GM23338 (cell line): ENCODE measurements at regions not wholly inside any gene's neighbourhood (a gene's known extent, or its start where the extent isn't known, plus 50 kb on each side); places are given as distances from the start of the nearest gene placed in this dataset.
A peak's percentile ranks its signal among the peaks of the same experiment; 100 is the strongest.

Source experiments
- ATAC-seq: fragments of 200-7000 bp; cut with Tn5 transposase; 3 replicates; pipeline ENCODE4 v1.9.1; 2020
- DNase-seq: peaks from one replicate; pipeline ENCODE4 v3.0.0-alpha.2; 2015; ENCODE audit warnings: low spot score
- H2AFZ ChIP-seq: fragments of 200-600 bp; sonication (generic); 2 replicates; pipeline ENCODE4 v1.8.0; 2016; ENCODE audit warnings: antibody characterized with exemption, mild to moderate bottlenecking, moderate library complexity
- H3F3A ChIP-seq: fragments of 200-600 bp; sonication (generic); replicated peaks from 2 replicates; pipeline ENCODE4 v1.8.0; 2017; ENCODE audit warnings: antibody characterized with exemption, mixed run types, low read depth
- H3K27ac ChIP-seq: fragments of 200-600 bp; sonication (generic); 2 replicates; pipeline ENCODE4 v1.6.1; 2016; ENCODE audit warnings: low read depth
- H3K27me3 ChIP-seq: fragments of 200-600 bp; sonication (generic); 2 replicates; pipeline ENCODE4 v1.8.0; 2016; ENCODE audit warnings: mild to moderate bottlenecking, mixed run types, moderate library complexity; ENCODE audit not compliant: insufficient read depth
- H3K36me3 ChIP-seq: fragments of 200-600 bp; sonication (generic); 2 replicates; pipeline ENCODE4 v1.8.0; 2016; ENCODE audit warnings: mild to moderate bottlenecking; ENCODE audit not compliant: insufficient read depth
- H3K4me1 ChIP-seq: fragments of 200-600 bp; sonication (generic); 2 replicates; pipeline ENCODE4 v1.8.0; 2016; ENCODE audit warnings: mild to moderate bottlenecking, moderate library complexity; ENCODE audit not compliant: insufficient read depth
- H3K4me2 ChIP-seq: fragments of 200-600 bp; sonication (generic); 2 replicates; pipeline ENCODE4 v1.7.1; 2017; ENCODE audit warnings: mixed run types
- H3K4me3 ChIP-seq: fragments of 200-600 bp; sonication (generic); 2 replicates; pipeline ENCODE4 v1.6.1; 2016; ENCODE audit warnings: mixed run types
- H3K79me2 ChIP-seq: fragments of 200-600 bp; sonication (generic); replicated peaks from 2 replicates; pipeline ENCODE4 v1.8.0; 2017; ENCODE audit warnings: mild to moderate bottlenecking; ENCODE audit not compliant: insufficient read depth
- H3K9me2 ChIP-seq: fragments of 200-600 bp; sonication (generic); 2 replicates; pipeline ENCODE4 v1.8.0; 2017; ENCODE audit not compliant: insufficient read depth
- H4K20me1 ChIP-seq: fragments of 200-600 bp; sonication (generic); replicated peaks from 2 replicates; pipeline ENCODE4 v1.8.0; 2017; ENCODE audit warnings: mild to moderate bottlenecking; ENCODE audit not compliant: insufficient read depth
- H3K27ac Mint-ChIP-seq: 2 replicates; pipeline ENCODE4 v1.8.0; 2020; ENCODE audit warnings: inconsistent platforms, mild to moderate bottlenecking, moderate library complexity, mixed read lengths
- H3K27me3 Mint-ChIP-seq: 3 replicates; pipeline ENCODE4 v1.8.0; 2022; ENCODE audit warnings: low read depth, mild to moderate bottlenecking, moderate library complexity, mixed read lengths, inconsistent platforms; ENCODE audit not compliant: insufficient read depth, poor library complexity
- H3K36me3 Mint-ChIP-seq: 3 replicates; pipeline ENCODE4 v1.8.0; 2021; ENCODE audit warnings: low read depth, mild to moderate bottlenecking, inconsistent platforms, moderate library complexity, mixed read lengths
- H3K4me1 Mint-ChIP-seq: 3 replicates; pipeline ENCODE4 v1.8.0; 2020; ENCODE audit warnings: mild to moderate bottlenecking, inconsistent platforms, mixed read lengths
- H3K4me3 Mint-ChIP-seq: 3 replicates; pipeline ENCODE4 v1.8.0; 2021; ENCODE audit warnings: moderate library complexity, mild to moderate bottlenecking, inconsistent platforms, mixed read lengths
- H3K9me3 Mint-ChIP-seq: 3 replicates; pipeline ENCODE4 v1.8.0; 2020; ENCODE audit warnings: moderate library complexity, mild to moderate bottlenecking, inconsistent platforms, mixed read lengths
- CREB1 ChIP-seq: fragments of 250-450 bp; sonication (Bioruptor Pico); IDR thresholded peaks from 2 replicates; pipeline ENCODE4 v1.5.0; 2020; ENCODE audit warnings: low read depth, mild to moderate bottlenecking, moderate library complexity
- EZH2 ChIP-seq: fragments of 200-600 bp; sonication (generic); IDR thresholded peaks from one replicate; pipeline ENCODE4 v1.8.0; 2017; ENCODE audit warnings: antibody characterized with exemption, mild to moderate bottlenecking, low read depth; ENCODE audit not compliant: unreplicated experiment
- EZH2phosphoT487 ChIP-seq: fragments of 200-600 bp; sonication (generic); IDR thresholded peaks from one replicate; pipeline ENCODE4 v1.8.1; 2018; ENCODE audit warnings: antibody characterized with exemption; ENCODE audit not compliant: unreplicated experiment
- NANOG ChIP-seq: IDR thresholded peaks from 2 replicates; pipeline ENCODE4 v1.6.1; 2016; ENCODE audit warnings: antibody characterized with exemption, borderline replicate concordance
- STAT1 ChIP-seq: IDR thresholded peaks from one replicate; pipeline ENCODE4 v1.6.1; 2016; ENCODE audit warnings: antibody characterized with exemption; ENCODE audit not compliant: unreplicated experiment
- ZNF114 ChIP-seq: fragments of 250-450 bp; sonication (Bioruptor Pico); IDR thresholded peaks from 2 replicates; pipeline ENCODE4 v1.5.0; 2020; ENCODE audit warnings: mild to moderate bottlenecking, moderate library complexity
- ZNF331 ChIP-seq: fragments of 250-450 bp; sonication (Bioruptor Pico); IDR thresholded peaks from 2 replicates; pipeline ENCODE4 v1.5.0; 2020; ENCODE audit warnings: low read depth, mild to moderate bottlenecking, moderate library complexity
- TF ChIP-seq, protein P1 (sequence below): IDR thresholded peaks from one replicate; pipeline ENCODE4 v1.6.1; 2018; ENCODE audit warnings: antibody characterized with exemption; ENCODE audit not compliant: unreplicated experiment
- TF ChIP-seq, protein P2 (sequence below): IDR thresholded peaks from 2 replicates; pipeline ENCODE4 v1.6.1; 2016; ENCODE audit warnings: antibody characterized with exemption
- TF ChIP-seq, protein P3 (sequence below), 2 experiments: fragments of 200-600 bp in 1 of 2; sonication (generic) in 1 of 2; conservative IDR thresholded peaks; 2 replicates each; pipeline versions ENCODE4 v1.5.1 to v1.6.1; 2016 to 2017; ENCODE audit warnings: antibody characterized with exemption in 2 of 2, low read depth in 2 of 2, mild to moderate bottlenecking in 2 of 2, moderate library complexity in 1 of 2

DNA sequence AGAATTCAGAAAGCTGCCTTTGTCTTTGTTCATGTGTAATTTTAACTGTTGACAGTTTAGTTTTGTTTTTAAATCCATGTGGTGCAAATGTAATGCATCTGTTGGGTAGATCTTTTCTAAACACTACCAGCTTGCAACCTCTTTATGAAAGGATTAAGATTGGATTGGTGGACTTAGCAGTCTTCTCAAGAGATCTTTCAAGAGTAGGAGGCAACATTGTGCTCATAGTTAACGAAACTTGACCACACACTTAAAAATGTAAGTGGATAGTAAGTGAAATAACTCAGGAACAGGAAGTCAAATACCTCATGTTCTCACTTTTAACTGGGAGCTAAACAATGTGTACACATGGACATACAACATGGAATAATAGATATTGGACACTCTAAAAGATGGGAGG is 579.0 kb downstream of the RIT2 start (continued):
- no peak for TF ChIP-seq EZH2phosphoT487

DNA sequence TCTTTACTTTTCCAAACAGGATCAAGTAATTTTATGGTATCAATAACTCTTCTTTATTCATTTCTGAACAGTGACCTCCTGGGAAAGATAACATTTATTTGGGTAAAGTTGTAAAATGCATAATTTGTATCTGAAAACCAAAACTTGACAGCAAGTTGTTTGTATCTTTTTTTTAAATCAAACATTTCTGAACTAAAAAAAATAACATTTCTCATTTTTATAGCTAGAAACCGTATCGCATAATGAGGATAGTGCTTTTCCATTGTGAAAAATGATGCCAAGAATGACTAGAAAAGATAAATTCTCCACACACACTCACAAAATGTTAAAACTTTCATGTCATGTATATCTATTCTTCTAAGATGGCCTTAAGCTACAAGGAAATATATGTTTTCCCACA is 578.2 kb downstream of the RIT2 start:
- Histone ChIP-seq H2AFZ (no peak overlapping the region), H3K4me2 (no peak overlapping the region), H3F3A (no peaks in the 10 kb centered on the region), H4K20me1 (no peaks in the 10 kb centered on the region), H3K79me2 (no peaks in the 10 kb centered on the region), H3K4me1 (no peaks in the 10 kb centered on the region), H3K4me3 (no peak overlapping the region), H3K9me2 (no peaks in the 10 kb centered on the region; the same call in 1 of the 2 replicates), H3K27ac (no peak overlapping the region), H3K36me3 (no peaks in the 10 kb centered on the region), H3K27me3 (no peaks in the 10 kb centered on the region)
- H3K27me3 Mint-ChIP-seq = no peaks in the 10 kb centered on the region
- H3K9me3 Mint-ChIP-seq = 0 out of 3 replicates have a peak, but pooled peaks cover under 1% of the 10 kb centered on the region
- peaks cover 2% of the 10 kb centered on the region; the same call in 2 of the 3 replicates for H3K36me3 Mint-ChIP-seq
- H3K4me3 Mint-ChIP-seq = no peak overlapping the region
- no peak for TF ChIP-seq EZH2
- no peak for TF ChIP-seq ZNF114 (CRISPR knock-in tag)
- TF ChIP-seq, protein P1, sequence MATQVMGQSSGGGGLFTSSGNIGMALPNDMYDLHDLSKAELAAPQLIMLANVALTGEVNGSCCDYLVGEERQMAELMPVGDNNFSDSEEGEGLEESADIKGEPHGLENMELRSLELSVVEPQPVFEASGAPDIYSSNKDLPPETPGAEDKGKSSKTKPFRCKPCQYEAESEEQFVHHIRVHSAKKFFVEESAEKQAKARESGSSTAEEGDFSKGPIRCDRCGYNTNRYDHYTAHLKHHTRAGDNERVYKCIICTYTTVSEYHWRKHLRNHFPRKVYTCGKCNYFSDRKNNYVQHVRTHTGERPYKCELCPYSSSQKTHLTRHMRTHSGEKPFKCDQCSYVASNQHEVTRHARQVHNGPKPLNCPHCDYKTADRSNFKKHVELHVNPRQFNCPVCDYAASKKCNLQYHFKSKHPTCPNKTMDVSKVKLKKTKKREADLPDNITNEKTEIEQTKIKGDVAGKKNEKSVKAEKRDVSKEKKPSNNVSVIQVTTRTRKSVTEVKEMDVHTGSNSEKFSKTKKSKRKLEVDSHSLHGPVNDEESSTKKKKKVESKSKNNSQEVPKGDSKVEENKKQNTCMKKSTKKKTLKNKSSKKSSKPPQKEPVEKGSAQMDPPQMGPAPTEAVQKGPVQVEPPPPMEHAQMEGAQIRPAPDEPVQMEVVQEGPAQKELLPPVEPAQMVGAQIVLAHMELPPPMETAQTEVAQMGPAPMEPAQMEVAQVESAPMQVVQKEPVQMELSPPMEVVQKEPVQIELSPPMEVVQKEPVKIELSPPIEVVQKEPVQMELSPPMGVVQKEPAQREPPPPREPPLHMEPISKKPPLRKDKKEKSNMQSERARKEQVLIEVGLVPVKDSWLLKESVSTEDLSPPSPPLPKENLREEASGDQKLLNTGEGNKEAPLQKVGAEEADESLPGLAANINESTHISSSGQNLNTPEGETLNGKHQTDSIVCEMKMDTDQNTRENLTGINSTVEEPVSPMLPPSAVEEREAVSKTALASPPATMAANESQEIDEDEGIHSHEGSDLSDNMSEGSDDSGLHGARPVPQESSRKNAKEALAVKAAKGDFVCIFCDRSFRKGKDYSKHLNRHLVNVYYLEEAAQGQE = no peak
- no peak for TF ChIP-seq NANOG
- TF ChIP-seq, protein P2, sequence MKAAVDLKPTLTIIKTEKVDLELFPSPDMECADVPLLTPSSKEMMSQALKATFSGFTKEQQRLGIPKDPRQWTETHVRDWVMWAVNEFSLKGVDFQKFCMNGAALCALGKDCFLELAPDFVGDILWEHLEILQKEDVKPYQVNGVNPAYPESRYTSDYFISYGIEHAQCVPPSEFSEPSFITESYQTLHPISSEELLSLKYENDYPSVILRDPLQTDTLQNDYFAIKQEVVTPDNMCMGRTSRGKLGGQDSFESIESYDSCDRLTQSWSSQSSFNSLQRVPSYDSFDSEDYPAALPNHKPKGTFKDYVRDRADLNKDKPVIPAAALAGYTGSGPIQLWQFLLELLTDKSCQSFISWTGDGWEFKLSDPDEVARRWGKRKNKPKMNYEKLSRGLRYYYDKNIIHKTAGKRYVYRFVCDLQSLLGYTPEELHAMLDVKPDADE = no peak
- no peak for TF ChIP-seq CREB1 (CRISPR knock-in tag)
- ATAC-seq (no peak), DNase-seq (no peak)
- no peak overlapping the region for H3K27ac Mint-ChIP-seq
- H3K4me1 Mint-ChIP-seq = peaks cover 3% of the 10 kb centered on the region; the same call in 2 of the 3 replicates

DNA sequence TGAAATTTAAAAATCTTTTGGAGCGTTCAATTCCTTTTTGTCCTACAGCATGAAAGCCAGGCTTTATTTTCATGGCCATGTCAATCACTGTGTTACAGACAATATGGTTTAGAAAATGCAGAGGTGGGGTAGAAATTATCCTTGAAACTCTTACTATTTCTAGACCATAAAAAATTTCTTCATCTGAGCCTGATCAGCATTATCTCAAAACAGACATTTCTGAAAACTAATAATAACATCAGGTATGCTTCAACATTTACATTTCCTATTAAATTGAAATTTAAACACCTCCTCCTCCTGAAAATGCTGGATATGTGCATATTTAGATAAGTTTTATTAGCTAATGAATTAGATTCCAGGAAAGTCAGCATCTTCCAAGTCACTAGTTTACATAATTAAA is 570.6 kb downstream of the RIT2 start:
- no peaks in the 10 kb centered on the region for H3K27me3 Mint-ChIP-seq
- DNase-seq (no peak), ATAC-seq (no peak)
- H3K27ac ChIP-seq = no peak overlapping the region
- H2AFZ ChIP-seq = no peak overlapping the region
- H3K27ac Mint-ChIP-seq = no peak overlapping the region
- peak overlapping the region; percentile 63 for H3K4me2 ChIP-seq
- H3F3A ChIP-seq = no peaks in the 10 kb centered on the region
- peaks cover 15% of the 10 kb centered on the region for H3K4me1 Mint-ChIP-seq
- H3K36me3 Mint-ChIP-seq = peaks cover 16% of the 10 kb centered on the region
- H3K4me3 Mint-ChIP-seq = no peak overlapping the region
- H3K9me2 ChIP-seq = no peaks in the 10 kb centered on the region; the same call in 1 of the 2 replicates
- H3K27me3 ChIP-seq = no peaks in the 10 kb centered on the region
- H3K79me2 ChIP-seq = no peaks in the 10 kb centered on the region
- H3K36me3 ChIP-seq = no peaks in the 10 kb centered on the region
- peaks cover 15% of the 10 kb centered on the region for H3K4me1 ChIP-seq
- no peaks in the 10 kb centered on the region for H4K20me1 ChIP-seq
- H3K9me3 Mint-ChIP-seq = peaks cover 20% of the 10 kb centered on the region; the same call in 2 of the 3 replicates
- no peak overlapping the region for H3K4me3 ChIP-seq
- TF ChIP-seq, protein P3, sequence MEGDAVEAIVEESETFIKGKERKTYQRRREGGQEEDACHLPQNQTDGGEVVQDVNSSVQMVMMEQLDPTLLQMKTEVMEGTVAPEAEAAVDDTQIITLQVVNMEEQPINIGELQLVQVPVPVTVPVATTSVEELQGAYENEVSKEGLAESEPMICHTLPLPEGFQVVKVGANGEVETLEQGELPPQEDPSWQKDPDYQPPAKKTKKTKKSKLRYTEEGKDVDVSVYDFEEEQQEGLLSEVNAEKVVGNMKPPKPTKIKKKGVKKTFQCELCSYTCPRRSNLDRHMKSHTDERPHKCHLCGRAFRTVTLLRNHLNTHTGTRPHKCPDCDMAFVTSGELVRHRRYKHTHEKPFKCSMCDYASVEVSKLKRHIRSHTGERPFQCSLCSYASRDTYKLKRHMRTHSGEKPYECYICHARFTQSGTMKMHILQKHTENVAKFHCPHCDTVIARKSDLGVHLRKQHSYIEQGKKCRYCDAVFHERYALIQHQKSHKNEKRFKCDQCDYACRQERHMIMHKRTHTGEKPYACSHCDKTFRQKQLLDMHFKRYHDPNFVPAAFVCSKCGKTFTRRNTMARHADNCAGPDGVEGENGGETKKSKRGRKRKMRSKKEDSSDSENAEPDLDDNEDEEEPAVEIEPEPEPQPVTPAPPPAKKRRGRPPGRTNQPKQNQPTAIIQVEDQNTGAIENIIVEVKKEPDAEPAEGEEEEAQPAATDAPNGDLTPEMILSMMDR (conservative IDR thresholded peaks at IDR 0.05; ENCODE audit: low read depth in 2 of 2) = no peak
- TF ChIP-seq NANOG (no peak), STAT1 (no peak), CREB1 (CRISPR knock-in tag) (no peak), ZNF114 (CRISPR knock-in tag) (no peak), EZH2phosphoT487 (no peak), ZNF331 (CRISPR knock-in tag) (no peak)
